AG04450 (cell line): ENCODE measurements at regions not wholly inside any gene's neighbourhood (a gene's known extent, or its start where the extent isn't known, plus 50 kb on each side); places are given as distances from the start of the nearest gene placed in this dataset.

Experiments used
- CTCF ChIA-PET: fragments of 300-600, 350-600 bp; formaldehyde crosslinking; extraction: SDS; loops from one replicate; lab custom pipeline; 2022; ENCODE audit warnings: antibody characterized with exemption, inconsistent platforms; lab: Charles Lee
- POLR2A ChIA-PET: fragments of 350-600 bp; formaldehyde crosslinking; extraction: SDS; loops from one replicate; lab custom pipeline; 2021; ENCODE audit warnings: antibody characterized with exemption, inconsistent platforms; lab: Yijun Ruan, JAX
- DNase-seq: peaks from one replicate; pipeline ENCODE4 v3.0.0-alpha.2; 2011; ENCODE audit warnings: low read depth, low spot score
- H3K27ac ChIP-seq: one replicate; pipeline ENCODE4 v1.5.1; 2012; ENCODE audit warnings: low read depth, low read length, control low read depth
- H3K27me3 ChIP-seq: one replicate; pipeline ENCODE4 v1.6.0; 2012; ENCODE audit warnings: low read length; ENCODE audit not compliant: control insufficient read depth, insufficient read depth
- H3K4me3 ChIP-seq: 2 replicates; pipeline ENCODE4 v1.5.1; 2011; ENCODE audit warnings: mild to moderate bottlenecking, low read depth, low read length, control low read depth
- H3K9me3 ChIP-seq: 2 replicates; pipeline ENCODE4 v1.5.1; 2012; ENCODE audit warnings: low read length; ENCODE audit not compliant: control insufficient read depth, insufficient read depth
- CTCF ChIP-seq: IDR thresholded peaks from 2 replicates; pipeline ENCODE4 v1.5.1; 2011; ENCODE audit warnings: low read depth, low read length, control low read depth, inconsistent platforms

GRCh38 chr10:130930821-130931220 is 380.7 kb downstream of the TCERG1L start:
- no peaks in the 10 kb centered on the region for H3K27me3 ChIP-seq
- no peak for DNase-seq
- H3K27ac ChIP-seq = no peak overlapping the region
- TF ChIP-seq CTCF = no peak
- H3K9me3 ChIP-seq = peaks cover 85% of the 10 kb centered on the region
- H3K4me3 ChIP-seq = no peak overlapping the region
- ChIA-PET POLR2A (no interaction called here), CTCF (no interaction called here)

GRCh38 chr10:130931256-130931655 is 380.3 kb downstream of the TCERG1L start:
- CTCF ChIA-PET = no interaction called here
- POLR2A ChIA-PET = no interaction called here
- H3K9me3 ChIP-seq = peaks cover 85% of the 10 kb centered on the region

DNA sequence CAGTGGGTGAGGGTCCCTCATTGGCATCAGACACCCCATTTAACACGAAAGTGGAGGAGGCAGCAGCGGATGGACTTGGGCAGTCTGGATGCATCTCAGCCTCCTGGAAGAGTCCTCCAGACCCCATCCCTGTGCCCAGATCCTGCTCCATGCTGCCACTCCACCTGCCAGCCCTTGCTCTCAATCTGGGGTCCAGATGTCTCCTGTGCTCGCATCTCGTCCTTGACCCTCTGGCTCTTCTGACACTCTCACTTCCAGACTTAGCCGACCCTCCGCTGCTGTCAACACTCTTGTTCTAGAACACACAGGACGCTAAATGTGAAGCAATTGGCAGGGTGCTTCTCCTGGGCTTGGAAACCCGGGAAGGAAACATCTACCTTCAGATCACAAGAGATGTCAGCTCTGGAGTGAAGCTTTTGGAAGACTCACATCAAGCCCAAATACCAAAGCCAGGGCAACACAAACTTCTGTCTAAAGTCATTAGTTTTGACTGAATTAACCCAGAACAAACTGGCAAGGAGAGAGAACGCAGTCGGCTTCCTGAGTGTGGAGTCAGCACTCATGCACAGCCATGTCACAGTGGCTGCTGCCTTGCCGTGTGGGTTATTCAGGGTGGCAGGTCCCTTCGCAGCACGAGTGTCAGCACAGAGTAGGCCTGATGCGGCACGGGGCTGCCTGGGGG is 379.1 kb downstream of the TCERG1L start:
- TF ChIP-seq CTCF = no peak

More at GRCh38 chr10:130931256-130931655, 380.3 kb downstream of the TCERG1L start:
- H3K27ac ChIP-seq = no peak overlapping the region
- no peak overlapping the region for H3K4me3 ChIP-seq
- H3K27me3 ChIP-seq = no peaks in the 10 kb centered on the region
- no peak for DNase-seq
- TF ChIP-seq CTCF = no peak

DNA sequence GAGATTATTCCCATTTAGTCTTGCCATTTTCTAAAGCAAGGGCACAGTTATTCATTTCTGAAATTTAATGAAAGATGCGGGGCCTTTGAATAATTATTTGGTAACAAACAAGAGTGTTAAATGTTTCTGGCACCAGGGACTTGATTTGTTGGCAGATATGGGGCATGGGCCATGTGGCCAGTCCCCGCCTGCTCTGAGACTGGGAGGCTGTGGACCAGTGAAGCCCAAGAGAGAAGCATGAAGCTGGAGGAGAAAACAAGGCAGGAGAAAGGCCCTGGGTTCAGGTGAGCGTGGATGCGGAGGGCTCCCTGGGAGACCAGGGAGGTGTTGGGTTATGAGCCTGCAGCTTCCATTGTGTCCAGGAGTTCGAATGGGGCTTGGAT is 378.5 kb downstream of the TCERG1L start:
- Histone ChIP-seq H3K27me3 (no peaks in the 10 kb centered on the region), H3K4me3 (no peak overlapping the region), H3K27ac (no peak overlapping the region), H3K9me3 (peaks cover 86% of the 10 kb centered on the region)
- no peak for TF ChIP-seq CTCF
- ChIA-PET POLR2A (no interaction called here), CTCF (no interaction called here)
- no peak for DNase-seq

More for the DNA sequence above, 379.1 kb downstream of the TCERG1L start:
- no peak overlapping the region for H3K4me3 ChIP-seq
- H3K27me3 ChIP-seq = no peaks in the 10 kb centered on the region
- POLR2A ChIA-PET = no interaction called here
- no peak for DNase-seq
- CTCF ChIA-PET = no interaction called here
- H3K9me3 ChIP-seq = peaks cover 83% of the 10 kb centered on the region
- H3K27ac ChIP-seq = no peak overlapping the region

DNA sequence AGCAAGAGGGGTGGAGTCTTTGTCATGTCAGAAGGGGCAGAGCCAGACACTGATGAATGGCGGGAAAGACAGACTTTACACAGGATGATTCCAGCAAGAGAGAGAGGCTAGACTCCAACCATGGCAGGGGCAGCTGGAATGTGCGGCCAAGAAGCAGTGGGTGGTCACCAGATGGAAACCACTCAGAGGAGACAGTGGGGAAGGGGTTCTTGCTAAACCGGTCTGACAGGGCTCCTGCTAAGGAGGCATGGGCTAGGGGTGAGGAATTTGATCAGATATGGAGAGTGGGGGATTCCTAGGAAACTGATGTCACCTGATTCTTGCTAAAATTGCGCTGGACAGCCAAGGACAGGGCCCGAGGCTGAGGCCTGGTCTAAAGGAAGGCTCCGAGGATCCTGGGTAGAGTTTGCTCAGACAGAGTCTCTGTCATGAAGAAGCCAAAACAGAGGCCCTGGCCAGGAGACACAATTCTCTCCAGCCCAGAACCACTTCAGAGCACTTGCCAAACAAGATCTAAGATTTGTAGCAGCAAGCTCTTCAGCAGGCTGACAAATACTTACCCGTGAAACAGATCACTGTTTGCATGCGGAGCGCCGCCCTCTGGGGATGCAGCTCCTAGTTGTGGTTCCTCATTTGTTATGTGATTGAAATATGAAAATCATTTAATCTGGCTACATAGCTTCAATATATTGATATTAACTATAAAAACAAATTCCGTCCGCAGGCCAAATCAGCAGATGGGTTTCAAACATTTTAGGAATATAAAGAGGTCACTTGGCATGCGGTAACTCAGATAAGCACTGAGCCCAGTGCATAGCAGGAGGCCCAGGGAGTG is 377.0 kb downstream of the TCERG1L start:
- H3K9me3 ChIP-seq = peaks cover 84% of the 10 kb centered on the region
- no peaks in the 10 kb centered on the region for H3K27me3 ChIP-seq
- no peak overlapping the region for H3K4me3 ChIP-seq
- DNase-seq = no peak
- POLR2A ChIA-PET = no interaction called here
- TF ChIP-seq CTCF = no peak
- H3K27ac ChIP-seq = no peak overlapping the region
- CTCF ChIA-PET = no interaction called here
